Tibial nerve (tissue), 4 donors: ENCODE measurements at regions not wholly inside any gene's neighbourhood (a gene's known extent, or its start where the extent isn't known, plus 50 kb on each side); places are given as distances from the start of the nearest gene placed in this dataset.

ENCODE experiments used
- CTCF ChIP-seq, 5 experiments: fragments of 200-600 bp in 3 of 5; fragments of 450-650 bp in 2 of 5; sonication (generic) in 3 of 5; IDR thresholded peaks; one replicate each; pipeline ENCODE4 v1.5.1; 2016 to 2019; ENCODE audit warnings: antibody characterized with exemption in 5 of 5, mild to moderate bottlenecking in 3 of 5, moderate library complexity in 2 of 5
- EP300 ChIP-seq, 2 donors: sonication (generic); formaldehyde crosslinking; IDR thresholded peaks; one replicate each; pipeline ENCODE4 v1.6.1; 2017; ENCODE audit warnings: antibody characterized with exemption in 2 of 2, mild to moderate bottlenecking in 1 of 2
- POLR2A ChIP-seq, 2 donors: fragments of 450-650 bp; IDR thresholded peaks; one replicate each; pipeline ENCODE4 v1.6.1; 2017; ENCODE audit warnings: antibody characterized with exemption in 2 of 2, mild to moderate bottlenecking in 2 of 2, moderate library complexity in 2 of 2

GRCh38 chr6:15946701-15947385 is 182.0 kb upstream of the MYLIP start:
- TF ChIP-seq EP300 (IDR thresholded peaks at IDR 0.05): no peak
- no peak for TF ChIP-seq CTCF (IDR thresholded peaks at IDR 0.05)
- no peak for TF ChIP-seq POLR2A (IDR thresholded peaks at IDR 0.05)
